Keratinocyte (primary cell): ENCODE measurements at regions not wholly inside any gene's neighbourhood (a gene's known extent, or its start where the extent isn't known, plus 50 kb on each side); places are given as distances from the start of the nearest gene placed in this dataset.

Experiments used
- DNase-seq: peaks from one replicate; pipeline ENCODE4 v3.0.0-alpha.2; 2011; ENCODE audit warnings: low read depth, missing footprints, low spot score
- FAIRE-seq: peaks from 2 replicates; lab custom pipeline; 2011; peaks lifted over from hg19 to GRCh38; lab: Jason Lieb, UNC
- H2AFZ ChIP-seq: 2 replicates; pipeline ENCODE4 v1.6.0; 2012; ENCODE audit warnings: low read length, control low read depth, inconsistent platforms; ENCODE audit not compliant: control insufficient read depth
- H3K27ac ChIP-seq: 2 replicates; pipeline ENCODE4 v1.5.1; 2011; ENCODE audit warnings: low read length; ENCODE audit not compliant: control insufficient read depth, insufficient read depth
- H3K27me3 ChIP-seq: 3 replicates; pipeline ENCODE4 v1.6.0; 2011; ENCODE audit warnings: low read length; ENCODE audit not compliant: control insufficient read depth, insufficient read depth; ENCODE audit errors: extremely low read depth
- H3K36me3 ChIP-seq, 2 experiments: 2 replicates in 1 of 2; 3 replicates in 1 of 2; pipeline ENCODE4 v1.5.1; 2011; ENCODE audit warnings: low read length in 2 of 2, mild to moderate bottlenecking in 1 of 2; ENCODE audit not compliant: control insufficient read depth in 2 of 2, insufficient read depth in 2 of 2; ENCODE audit errors: extremely low read depth in 1 of 2
- H3K4me1 ChIP-seq: 3 replicates; pipeline ENCODE4 v1.5.1; 2011; ENCODE audit warnings: low read length; ENCODE audit not compliant: control insufficient read depth, insufficient read depth; ENCODE audit errors: extremely low read depth
- H3K4me2 ChIP-seq: 3 replicates; pipeline ENCODE4 v1.6.0; 2011; ENCODE audit warnings: low read depth, low read length; ENCODE audit not compliant: control insufficient read depth, insufficient read depth; ENCODE audit errors: extremely low read depth
- H3K4me3 ChIP-seq, 3 experiments: fragments of 200-600 bp in 1 of 3; sonication (generic) in 1 of 3; 2 replicates in 2 of 3; 3 replicates in 1 of 3; pipeline ENCODE4 v1.5.1; 2011 to 2016; ENCODE audit warnings: low read length in 3 of 3, mild to moderate bottlenecking in 3 of 3, control low read depth in 2 of 3, inconsistent platforms in 1 of 3, low read depth in 1 of 3, mixed read lengths in 1 of 3, mixed run types in 1 of 3, moderate library complexity in 1 of 3; ENCODE audit not compliant: control insufficient read depth in 2 of 3, insufficient read depth in 2 of 3; ENCODE audit errors: extremely low read depth in 1 of 3
- H3K79me2 ChIP-seq: 2 replicates; pipeline ENCODE4 v1.6.0; 2012; ENCODE audit warnings: low read length; ENCODE audit not compliant: control insufficient read depth, insufficient read depth
- H3K9ac ChIP-seq: 3 replicates; pipeline ENCODE4 v1.6.0; 2011; ENCODE audit warnings: low read length; ENCODE audit not compliant: control insufficient read depth, insufficient read depth; ENCODE audit errors: extremely low read depth
- H3K9me1 ChIP-seq: 3 replicates; pipeline ENCODE4 v1.6.0; 2011; ENCODE audit warnings: low read length; ENCODE audit not compliant: control insufficient read depth, insufficient read depth; ENCODE audit errors: extremely low read depth
- H3K9me3 ChIP-seq: 2 replicates; pipeline ENCODE4 v1.5.1; 2012; ENCODE audit warnings: low read depth, low read length; ENCODE audit not compliant: control insufficient read depth
- H4K20me1 ChIP-seq: 3 replicates; pipeline ENCODE4 v1.6.0; 2011; ENCODE audit warnings: low read length; ENCODE audit not compliant: control insufficient read depth, insufficient read depth; ENCODE audit errors: extremely low read depth
- EZH2 ChIP-seq: IDR thresholded peaks from one replicate; pipeline ENCODE4 v1.6.1; 2012; ENCODE audit warnings: inconsistent platforms, mild to moderate bottlenecking, low read length, moderate library complexity
- dilution Hi-C: fragments of 300-500 bp; cut with MboI; formaldehyde crosslinking; loops from one replicate; pipeline ENCODE4 v1.7.0; 2020; ENCODE audit warnings: low sequenced_read_pairs; ENCODE audit not compliant: extremely low pct_ligation_motif_present
- TF ChIP-seq, protein P1 (sequence below), 3 experiments: IDR thresholded peaks in 1 of 3; conservative IDR thresholded peaks in 1 of 3; optimal IDR thresholded peaks in 1 of 3; 2 replicates in 2 of 3; 3 replicates in 1 of 3; pipeline versions ENCODE3 to v1.5.1; 2011; ENCODE audit warnings: low read length in 3 of 3, mild to moderate bottlenecking in 3 of 3, moderate library complexity in 2 of 3, control low read depth in 1 of 3, inconsistent platforms in 1 of 3; ENCODE audit not compliant: insufficient read depth in 2 of 3; ENCODE audit errors: extremely low read depth in 1 of 3

- peak overlapping the region; percentile 72 for H3K4me2 ChIP-seq
- DNase-seq (no peak), FAIRE-seq (peak; percentile 92)
- peaks cover 0 to 7% of the 10 kb centered on the region in 2 experiments for H3K36me3 ChIP-seq
- H3K4me1 ChIP-seq: peaks cover 10% of the 10 kb centered on the region
- H3K79me2 ChIP-seq: no peaks in the 10 kb centered on the region
- no peaks in the 10 kb centered on the region for H4K20me1 ChIP-seq
- TF ChIP-seq, protein P1, sequence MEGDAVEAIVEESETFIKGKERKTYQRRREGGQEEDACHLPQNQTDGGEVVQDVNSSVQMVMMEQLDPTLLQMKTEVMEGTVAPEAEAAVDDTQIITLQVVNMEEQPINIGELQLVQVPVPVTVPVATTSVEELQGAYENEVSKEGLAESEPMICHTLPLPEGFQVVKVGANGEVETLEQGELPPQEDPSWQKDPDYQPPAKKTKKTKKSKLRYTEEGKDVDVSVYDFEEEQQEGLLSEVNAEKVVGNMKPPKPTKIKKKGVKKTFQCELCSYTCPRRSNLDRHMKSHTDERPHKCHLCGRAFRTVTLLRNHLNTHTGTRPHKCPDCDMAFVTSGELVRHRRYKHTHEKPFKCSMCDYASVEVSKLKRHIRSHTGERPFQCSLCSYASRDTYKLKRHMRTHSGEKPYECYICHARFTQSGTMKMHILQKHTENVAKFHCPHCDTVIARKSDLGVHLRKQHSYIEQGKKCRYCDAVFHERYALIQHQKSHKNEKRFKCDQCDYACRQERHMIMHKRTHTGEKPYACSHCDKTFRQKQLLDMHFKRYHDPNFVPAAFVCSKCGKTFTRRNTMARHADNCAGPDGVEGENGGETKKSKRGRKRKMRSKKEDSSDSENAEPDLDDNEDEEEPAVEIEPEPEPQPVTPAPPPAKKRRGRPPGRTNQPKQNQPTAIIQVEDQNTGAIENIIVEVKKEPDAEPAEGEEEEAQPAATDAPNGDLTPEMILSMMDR (optimal IDR thresholded peaks at IDR 0.05 in 1 of 3, IDR thresholded peaks at IDR 0.05 in 1 of 3, conservative IDR thresholded peaks at IDR 0.05 in 1 of 3; ENCODE audit: extremely low read depth in 1 of 3, insufficient read depth in 2 of 3, low read length in 3 of 3): no peak
- no peak for TF ChIP-seq EZH2
- H3K27me3 ChIP-seq: no peaks in the 10 kb centered on the region
- H3K9ac ChIP-seq: peak overlapping the region; percentile 46
- dilution Hi-C loops: no loop called here
- no peak overlapping the region for H2AFZ ChIP-seq
- H3K4me3 ChIP-seq: peak overlapping the region in 1 of 3 experiments; percentile 21
- H3K9me1 ChIP-seq: no peaks in the 10 kb centered on the region
- H3K27ac ChIP-seq: peak overlapping the region; percentile 68
- H3K9me3 ChIP-seq: no peaks in the 10 kb centered on the region
These were observed 51.5 kb upstream of the MTHFD1L start for GRCh38 chr6:150813993-150814359.
